Stomach (tissue), 4 donors: ENCODE measurements at regions not wholly inside any gene's neighbourhood (a gene's known extent, or its start where the extent isn't known, plus 50 kb on each side); places are given as distances from the start of the nearest gene placed in this dataset.

ENCODE experiments used
- EP300 ChIP-seq: sonication (generic); formaldehyde crosslinking; IDR thresholded peaks from one replicate; pipeline ENCODE4 v1.6.1; 2017; ENCODE audit warnings: antibody characterized with exemption
- POLR2A ChIP-seq, 4 donors: fragments of 450-650 bp; IDR thresholded peaks; one replicate each; pipeline ENCODE4 v1.6.1; 2016; ENCODE audit warnings: antibody characterized with exemption in 4 of 4, control low read depth in 2 of 4, mild to moderate bottlenecking in 1 of 4, moderate library complexity in 1 of 4
- POLR2AphosphoS5 ChIP-seq, 3 donors: sonication (generic); formaldehyde crosslinking; IDR thresholded peaks; one replicate each; pipeline ENCODE4 v1.6.1; 2016; ENCODE audit warnings: antibody characterized with exemption in 3 of 3
- TF ChIP-seq, protein P1 (sequence below), 7 experiments: fragments of 450-650 bp in 4 of 7; fragments of 200-600 bp in 3 of 7; sonication (generic) in 3 of 7; IDR thresholded peaks; one replicate each; pipeline ENCODE4 v1.5.1; 2016 to 2019; ENCODE audit warnings: antibody characterized with exemption in 7 of 7, control low read depth in 2 of 7, mild to moderate bottlenecking in 1 of 7

DNA sequence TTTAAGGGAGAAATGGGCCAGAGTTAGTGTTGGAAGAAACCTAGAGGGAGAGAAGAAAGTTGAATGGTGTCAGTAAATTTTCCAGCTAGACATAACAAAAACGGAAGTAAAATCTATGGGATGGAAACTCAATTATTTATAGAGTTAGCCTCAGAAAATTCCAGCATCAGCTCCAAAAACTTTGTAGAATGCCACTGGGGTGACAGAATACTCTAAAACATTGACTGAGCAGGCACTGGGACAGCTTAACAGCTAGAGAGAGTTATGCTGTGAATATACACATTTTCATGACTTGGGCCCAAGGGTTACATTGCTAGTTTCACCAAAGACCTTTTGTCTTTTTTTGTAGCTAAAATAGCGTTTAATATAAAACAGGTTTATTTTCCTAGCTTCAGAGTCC lies 226.3 kb downstream of the PHLDA1 start:
- no peak for TF ChIP-seq POLR2AphosphoS5 (IDR thresholded peaks at IDR 0.05)
- TF ChIP-seq, protein P1, sequence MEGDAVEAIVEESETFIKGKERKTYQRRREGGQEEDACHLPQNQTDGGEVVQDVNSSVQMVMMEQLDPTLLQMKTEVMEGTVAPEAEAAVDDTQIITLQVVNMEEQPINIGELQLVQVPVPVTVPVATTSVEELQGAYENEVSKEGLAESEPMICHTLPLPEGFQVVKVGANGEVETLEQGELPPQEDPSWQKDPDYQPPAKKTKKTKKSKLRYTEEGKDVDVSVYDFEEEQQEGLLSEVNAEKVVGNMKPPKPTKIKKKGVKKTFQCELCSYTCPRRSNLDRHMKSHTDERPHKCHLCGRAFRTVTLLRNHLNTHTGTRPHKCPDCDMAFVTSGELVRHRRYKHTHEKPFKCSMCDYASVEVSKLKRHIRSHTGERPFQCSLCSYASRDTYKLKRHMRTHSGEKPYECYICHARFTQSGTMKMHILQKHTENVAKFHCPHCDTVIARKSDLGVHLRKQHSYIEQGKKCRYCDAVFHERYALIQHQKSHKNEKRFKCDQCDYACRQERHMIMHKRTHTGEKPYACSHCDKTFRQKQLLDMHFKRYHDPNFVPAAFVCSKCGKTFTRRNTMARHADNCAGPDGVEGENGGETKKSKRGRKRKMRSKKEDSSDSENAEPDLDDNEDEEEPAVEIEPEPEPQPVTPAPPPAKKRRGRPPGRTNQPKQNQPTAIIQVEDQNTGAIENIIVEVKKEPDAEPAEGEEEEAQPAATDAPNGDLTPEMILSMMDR (IDR thresholded peaks at IDR 0.05): no peak
- no peak for TF ChIP-seq EP300
- no peak for TF ChIP-seq POLR2A (IDR thresholded peaks at IDR 0.05)
